ENCODE measurements at regions not wholly inside any gene's neighbourhood (a gene's known extent, or its start where the extent isn't known, plus 50 kb on each side); places are given as distances from the start of the nearest gene placed in this dataset.
"Not testable (repeated sequence)": the region's sequence is repeated elsewhere in the genome, so short reads cannot be mapped to it uniquely, and the experiment has no call there.

DNA sequence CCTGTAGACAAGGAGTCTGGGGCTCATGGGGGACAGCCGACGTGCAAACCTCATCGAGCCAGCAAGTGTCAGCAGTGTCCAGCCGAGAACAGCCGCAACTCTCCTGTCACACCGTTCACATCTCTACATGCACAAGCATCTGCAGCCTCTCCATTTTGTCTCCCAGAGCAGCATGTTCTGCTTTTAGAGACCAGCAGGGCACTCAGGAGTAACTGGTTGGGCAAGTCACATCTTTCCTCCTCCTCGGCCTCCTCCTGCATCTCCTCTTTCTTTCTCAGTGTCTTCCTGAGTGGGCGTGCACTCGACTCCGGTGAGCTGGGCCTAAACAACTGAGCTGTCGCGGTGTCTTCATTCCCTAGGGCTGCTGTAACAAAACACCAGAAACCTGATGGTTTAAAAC, 249.9 kb downstream of the SH3BP4 start:
- DNase-seq, result no peak
- in situ Hi-C loops (cut with HindIII; ENCODE audit: low pct_ligation_motif_present, low pct_unique_long_range_greater_than_20kb, low sequenced_read_pairs), result no loop called here

DNA sequence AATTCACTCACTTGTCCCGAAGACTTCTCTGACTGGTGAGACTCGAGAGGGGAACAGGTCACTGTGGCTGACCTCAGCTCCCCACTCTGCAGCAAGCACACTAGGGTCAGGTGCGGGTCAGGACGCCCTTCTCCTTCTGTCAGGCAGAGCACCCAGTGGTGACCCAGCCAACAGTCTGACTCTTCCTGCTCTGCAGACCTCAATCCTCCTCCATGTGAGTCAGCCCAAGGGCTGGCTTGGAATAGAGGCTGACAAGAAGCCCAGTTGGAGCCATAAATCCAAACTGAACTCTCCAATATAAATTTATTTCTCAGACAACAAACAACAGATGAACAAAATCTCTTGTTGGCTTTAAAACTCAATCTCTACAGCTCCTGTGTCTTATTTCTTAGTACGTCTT, 253.1 kb downstream of the SH3BP4 start:
- DNase-seq, result no peak
- in situ Hi-C loops (cut with HindIII; ENCODE audit: low pct_ligation_motif_present, low pct_unique_long_range_greater_than_20kb, low sequenced_read_pairs), result no loop called here

DNA sequence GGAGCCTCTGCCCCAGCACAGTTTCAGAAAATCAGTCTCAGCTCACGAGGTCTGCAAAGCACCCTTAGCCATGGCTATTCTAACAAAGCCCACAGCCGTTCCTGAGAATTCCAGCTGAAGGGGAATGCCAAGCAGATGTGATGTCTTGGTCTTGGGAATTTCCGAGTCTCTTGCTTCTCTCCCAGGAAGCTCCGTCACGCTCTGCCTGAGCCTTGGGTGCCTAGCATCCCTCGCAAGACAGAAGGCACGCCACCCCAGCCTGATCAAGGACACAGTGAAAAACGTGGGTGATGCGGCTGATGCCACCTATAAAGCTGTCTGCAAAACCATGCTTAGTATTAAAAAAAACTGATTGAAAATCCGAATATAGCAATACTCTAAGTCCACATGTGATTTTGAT, 254.6 kb downstream of the SH3BP4 start:
- in situ Hi-C loops (cut with HindIII; ENCODE audit: low pct_ligation_motif_present, low pct_unique_long_range_greater_than_20kb, low sequenced_read_pairs), result no loop called here
- DNase-seq, result no peak

DNA sequence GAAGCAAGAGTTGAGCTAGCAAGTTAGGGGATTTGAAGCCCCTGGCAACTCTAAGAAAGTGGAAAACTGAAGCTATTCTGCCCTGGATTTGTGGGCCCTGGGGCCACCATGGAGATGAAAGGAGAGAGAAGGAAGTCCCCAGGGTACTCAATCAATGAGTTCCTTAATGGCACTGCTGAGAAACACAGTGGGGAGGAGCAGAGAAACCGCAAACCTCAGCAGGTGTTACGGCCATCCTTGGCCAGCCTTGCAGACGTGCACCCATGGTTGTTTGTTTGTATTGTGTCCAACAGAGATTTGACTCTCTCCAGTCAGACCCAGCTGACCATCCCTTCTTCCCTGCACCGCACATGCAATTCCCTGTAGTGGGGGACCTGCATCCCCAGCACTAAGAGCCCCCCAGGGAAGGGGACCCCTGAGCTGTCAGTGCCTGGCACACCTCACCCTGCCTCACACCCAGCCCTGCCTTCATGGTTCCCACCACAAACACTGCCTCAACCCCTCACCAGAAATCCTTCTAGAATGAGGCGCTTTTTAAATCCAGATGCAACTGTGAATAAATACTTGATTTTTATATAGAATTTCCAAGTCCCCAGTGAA, 255.3 kb downstream of the SH3BP4 start:
- in situ Hi-C loops (cut with HindIII; ENCODE audit: low pct_ligation_motif_present, low pct_unique_long_range_greater_than_20kb, low sequenced_read_pairs), result no loop called here
- DNase-seq, result no peak

DNA sequence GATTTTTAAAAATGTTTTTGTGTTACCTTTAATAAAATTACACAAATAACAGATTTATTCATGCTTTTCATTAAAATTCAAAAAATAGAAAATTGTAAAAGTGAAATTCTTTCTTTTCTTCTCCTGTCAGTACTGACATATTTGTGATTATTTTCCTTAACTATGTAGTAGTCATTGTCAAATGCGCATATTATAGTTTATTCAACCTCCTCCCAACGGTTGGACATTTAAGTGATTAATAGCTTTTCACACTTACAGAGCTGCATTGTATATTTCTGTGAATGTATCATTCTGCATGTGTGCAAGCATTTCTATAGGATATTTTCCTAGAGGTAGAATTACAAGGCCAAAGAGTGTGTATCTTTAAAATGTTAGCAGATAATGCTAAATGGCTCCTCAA, 259.2 kb downstream of the SH3BP4 start:
- in situ Hi-C loops (cut with HindIII; ENCODE audit: low pct_ligation_motif_present, low pct_unique_long_range_greater_than_20kb, low sequenced_read_pairs), result no loop called here
- no peak for DNase-seq

DNA sequence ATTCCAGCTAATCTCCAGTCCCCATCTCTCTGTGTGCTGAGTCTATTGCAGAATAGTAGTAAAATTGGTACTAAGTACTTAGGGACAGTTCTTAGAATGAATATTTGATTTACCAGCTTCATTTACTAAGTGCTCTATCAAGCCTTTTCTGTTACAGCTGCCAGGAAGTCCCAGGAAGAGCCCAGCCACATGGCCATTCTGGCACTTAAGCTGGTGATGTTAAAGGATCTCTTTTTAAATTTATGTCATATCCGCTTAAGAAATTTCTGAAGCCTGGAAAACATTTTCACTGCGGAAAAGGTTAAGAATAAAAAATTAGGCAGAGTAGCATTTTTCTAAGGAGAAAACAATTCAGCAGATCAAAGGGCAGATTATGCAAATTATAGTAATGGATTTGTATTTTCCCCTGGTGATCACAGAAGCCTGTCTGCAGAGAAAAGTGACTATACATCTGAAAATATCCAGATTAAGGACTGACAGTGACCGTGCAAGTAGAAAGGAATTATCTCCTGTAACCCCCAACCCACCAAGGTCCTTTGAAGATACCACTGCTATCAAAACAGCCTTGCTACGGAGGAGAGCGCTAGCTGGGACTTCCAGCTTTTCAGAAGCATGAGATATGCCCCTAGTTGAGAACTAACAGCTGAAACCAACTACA, 260.8 kb downstream of the SH3BP4 start:
- no peak for DNase-seq
- in situ Hi-C loops (cut with HindIII; ENCODE audit: low pct_ligation_motif_present, low pct_unique_long_range_greater_than_20kb, low sequenced_read_pairs), result no loop called here

DNA sequence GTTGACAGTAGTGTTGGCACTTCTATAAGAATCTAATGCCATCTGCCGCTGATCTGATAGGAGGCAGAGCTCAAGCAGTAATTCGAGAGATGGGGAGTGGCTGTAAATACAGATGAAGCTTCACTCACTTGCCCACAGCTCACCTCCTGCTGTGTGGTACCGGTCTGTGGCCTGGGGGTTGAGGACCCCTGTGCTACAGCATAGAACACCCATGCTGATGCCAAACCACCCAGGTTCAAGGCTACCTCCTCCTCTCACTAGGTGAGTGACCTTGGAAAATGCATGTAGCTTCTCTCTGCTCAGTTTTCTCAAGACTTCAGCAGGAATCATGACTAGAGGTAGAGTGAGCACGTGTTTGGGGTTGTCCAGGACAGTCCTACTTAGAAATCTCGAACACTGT, 263.4 kb downstream of the SH3BP4 start:
- in situ Hi-C loops (cut with HindIII; ENCODE audit: low pct_ligation_motif_present, low pct_unique_long_range_greater_than_20kb, low sequenced_read_pairs), result no loop called here
- DNase-seq, result no peak

DNA sequence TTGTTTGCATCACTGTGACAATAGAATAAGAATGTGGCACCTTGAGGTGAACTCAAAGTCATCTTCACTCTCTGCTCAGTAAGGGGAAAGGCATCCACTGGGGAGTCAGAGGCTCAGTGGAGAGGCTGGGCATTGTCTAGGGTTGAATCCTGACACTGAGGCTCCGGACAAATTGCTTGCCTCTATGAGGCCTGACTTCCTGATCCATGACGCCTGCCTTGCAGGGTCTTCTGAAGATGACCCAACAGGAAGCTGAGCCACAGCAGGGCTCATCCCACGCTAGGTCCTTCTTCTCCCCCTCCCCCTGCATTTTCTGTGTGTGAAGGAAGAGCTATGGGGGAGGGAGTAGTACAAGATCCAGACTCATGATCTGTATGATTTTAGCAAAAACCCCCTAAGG, 265.1 kb downstream of the SH3BP4 start:
- DNase-seq, result no peak
- in situ Hi-C loops (cut with HindIII; ENCODE audit: low pct_ligation_motif_present, low pct_unique_long_range_greater_than_20kb, low sequenced_read_pairs), result no loop called here

DNA sequence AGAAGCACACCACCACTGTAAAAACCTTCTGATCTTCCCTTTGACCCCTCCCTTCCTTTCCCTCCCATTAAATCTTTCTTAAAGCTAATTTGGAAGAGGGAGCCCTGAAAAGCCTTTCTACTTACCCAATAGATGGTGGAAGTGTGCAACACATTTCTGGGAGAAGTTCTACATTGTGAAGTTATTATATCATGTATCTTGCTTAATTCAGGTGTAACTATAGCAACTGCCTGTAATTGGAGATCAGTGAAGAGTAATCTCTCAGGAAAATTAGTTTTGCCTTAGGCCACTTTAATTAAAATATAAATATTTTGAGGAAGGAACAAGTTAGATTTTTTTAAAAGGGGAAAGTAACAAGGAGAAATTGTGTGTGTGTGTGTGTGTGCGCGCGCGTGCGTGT, 266.0 kb downstream of the SH3BP4 start:
- in situ Hi-C loops (cut with HindIII; ENCODE audit: low pct_ligation_motif_present, low pct_unique_long_range_greater_than_20kb, low sequenced_read_pairs), result no loop called here
- DNase-seq, result no peak

DNA sequence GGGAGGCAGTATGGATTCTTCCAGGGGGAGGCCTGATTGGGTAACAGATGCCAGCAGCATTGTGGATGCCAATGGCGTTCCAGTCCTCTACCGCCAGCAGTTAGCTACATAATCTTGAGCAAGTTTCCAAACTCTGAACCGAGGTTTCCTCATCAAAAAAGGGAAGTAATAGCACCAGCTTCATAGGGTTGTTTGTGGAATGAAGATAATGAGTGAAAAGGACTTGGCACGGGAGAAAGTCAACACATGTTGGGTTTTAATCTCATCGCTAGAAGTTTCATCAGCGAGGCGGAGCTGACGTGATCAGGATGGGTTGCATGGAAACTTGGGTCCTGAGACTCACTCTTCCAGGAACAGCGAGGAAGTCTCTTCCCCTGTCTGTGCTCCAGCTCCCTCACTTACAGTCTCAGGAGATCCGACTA, 266.7 kb downstream of the SH3BP4 start:
- DNase-seq, result no peak
- in situ Hi-C loops (cut with HindIII; ENCODE audit: low pct_ligation_motif_present, low pct_unique_long_range_greater_than_20kb, low sequenced_read_pairs), result no loop called here

DNA sequence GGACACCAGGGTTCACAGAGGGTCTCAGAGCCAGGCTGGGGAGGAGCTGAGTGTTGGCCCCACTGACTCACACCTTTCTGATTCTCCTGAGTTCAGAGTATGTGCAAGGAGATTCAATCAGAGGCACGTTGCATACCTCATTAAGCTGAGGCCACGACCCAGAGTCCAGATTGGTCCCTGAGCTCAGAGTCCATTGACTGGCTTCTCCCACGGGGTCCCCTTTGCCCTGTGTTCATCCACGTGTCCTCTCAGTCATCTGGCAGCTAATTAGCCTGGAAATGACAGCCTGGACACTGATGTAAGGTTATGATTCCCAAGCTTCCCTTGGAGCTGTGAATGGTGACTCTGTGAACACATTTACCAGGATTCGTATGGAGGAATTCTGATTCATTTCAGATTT, 267.2 kb downstream of the SH3BP4 start:
- DNase-seq, result no peak
- in situ Hi-C loops (cut with HindIII; ENCODE audit: low pct_ligation_motif_present, low pct_unique_long_range_greater_than_20kb, low sequenced_read_pairs), result no loop called here

DNA sequence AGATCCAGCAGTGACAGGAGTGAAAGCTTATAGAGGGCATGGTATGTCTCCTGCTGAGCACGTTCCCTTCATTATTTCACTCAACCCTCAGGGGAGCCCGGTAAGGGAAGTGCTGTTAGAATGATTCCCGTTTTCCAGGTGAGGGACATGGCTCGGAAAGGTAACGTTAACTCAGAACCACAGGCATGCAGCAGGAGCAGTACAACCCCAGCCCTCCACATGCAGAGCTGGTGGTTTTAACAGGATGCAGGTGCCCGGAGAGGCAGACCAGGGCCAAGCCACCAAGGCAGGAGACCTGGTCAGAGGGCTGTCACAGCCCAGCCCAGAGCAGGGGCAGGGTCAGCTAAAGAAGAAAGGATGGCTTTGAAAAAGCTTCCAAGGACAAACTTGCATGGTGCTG, 268.5 kb downstream of the SH3BP4 start:
- no peak for DNase-seq
- in situ Hi-C loops (cut with HindIII; ENCODE audit: low pct_ligation_motif_present, low pct_unique_long_range_greater_than_20kb, low sequenced_read_pairs), result no loop called here

DNA sequence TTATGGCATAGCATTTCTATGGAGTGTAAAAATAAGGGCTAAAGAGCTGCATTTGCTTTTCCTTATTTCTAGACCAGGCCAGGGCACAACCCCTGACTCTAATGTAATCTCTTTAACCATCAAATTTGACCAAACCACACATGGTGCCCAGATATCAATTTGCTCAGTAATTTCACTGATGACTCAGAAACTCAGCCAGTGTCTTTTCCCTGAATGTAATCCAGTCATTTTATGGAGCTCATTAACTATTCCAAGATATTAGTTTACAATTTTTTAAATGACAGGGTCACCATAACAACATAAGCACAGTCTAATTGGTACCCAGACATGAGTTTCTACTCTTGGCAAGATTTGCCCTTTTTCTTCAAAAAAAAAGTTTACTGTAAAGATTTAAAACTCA, 270.8 kb upstream of the AGAP1 start:
- no peak for DNase-seq
- in situ Hi-C loops (cut with HindIII; ENCODE audit: low pct_ligation_motif_present, low pct_unique_long_range_greater_than_20kb, low sequenced_read_pairs), result no loop called here

DNA sequence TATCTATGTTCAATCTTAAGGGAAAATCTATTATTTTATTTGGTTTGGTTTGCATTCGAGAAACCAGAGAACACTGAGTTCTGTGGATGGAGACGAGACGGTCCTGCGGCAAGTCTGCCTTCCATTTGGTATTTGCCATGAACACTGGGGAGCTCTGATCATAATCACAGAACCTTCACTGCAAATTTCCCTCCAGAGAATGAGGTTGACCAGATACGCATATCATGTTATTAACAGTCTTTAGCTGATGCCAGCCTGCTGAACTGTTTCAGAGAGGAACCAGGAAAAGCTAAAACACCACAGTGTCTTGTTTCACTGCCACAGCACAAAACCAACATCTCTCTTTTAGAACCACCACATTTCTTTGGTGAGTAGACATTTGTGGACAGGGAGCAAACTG, 269.4 kb upstream of the AGAP1 start:
- in situ Hi-C loops (cut with HindIII; ENCODE audit: low pct_ligation_motif_present, low pct_unique_long_range_greater_than_20kb, low sequenced_read_pairs), result no loop called here
- no peak for DNase-seq

DNA sequence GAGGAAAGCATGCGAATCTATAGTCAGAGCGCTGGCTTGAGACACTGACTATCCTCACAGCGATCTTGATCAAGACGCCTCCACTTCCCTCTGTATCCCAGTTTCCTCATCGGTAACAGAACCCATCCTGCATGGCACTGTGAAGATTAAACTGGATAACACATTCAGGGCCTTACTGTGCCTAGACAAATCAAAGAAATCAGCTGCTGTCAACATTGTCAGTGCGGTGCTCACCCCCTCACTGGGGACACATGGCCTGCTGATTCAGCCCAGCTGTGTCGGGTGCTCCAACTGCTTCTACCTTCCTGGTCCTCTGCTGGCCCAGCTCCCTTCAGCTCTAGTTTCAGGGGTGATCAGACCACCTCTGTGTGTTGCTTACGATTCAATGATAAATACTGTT, 268.6 kb upstream of the AGAP1 start:
- in situ Hi-C loops (cut with HindIII; ENCODE audit: low pct_ligation_motif_present, low pct_unique_long_range_greater_than_20kb, low sequenced_read_pairs), result no loop called here
- DNase-seq, result no peak

DNA sequence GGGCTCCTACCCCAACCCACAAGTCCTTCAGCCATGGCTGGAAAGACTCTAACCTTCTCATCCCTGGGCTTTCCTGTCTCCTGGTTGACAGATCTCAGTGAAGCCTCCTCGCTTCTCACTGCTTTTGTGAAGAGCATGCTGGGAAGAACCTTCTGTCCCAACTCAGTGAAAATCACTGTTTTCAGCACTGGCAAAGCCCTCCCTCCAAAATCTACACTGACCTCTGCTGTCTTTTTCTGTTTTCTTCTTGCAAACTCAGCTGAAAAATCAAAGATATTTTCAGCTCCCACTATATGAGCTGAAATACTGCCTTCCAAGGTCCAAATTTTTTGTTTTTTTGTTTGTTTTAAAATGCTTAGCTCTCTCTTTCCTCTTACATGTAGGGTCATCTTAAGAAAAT, 266.3 kb upstream of the AGAP1 start:
- in situ Hi-C loops (cut with HindIII; ENCODE audit: low pct_ligation_motif_present, low pct_unique_long_range_greater_than_20kb, low sequenced_read_pairs), result no loop called here
- no peak for DNase-seq

DNA sequence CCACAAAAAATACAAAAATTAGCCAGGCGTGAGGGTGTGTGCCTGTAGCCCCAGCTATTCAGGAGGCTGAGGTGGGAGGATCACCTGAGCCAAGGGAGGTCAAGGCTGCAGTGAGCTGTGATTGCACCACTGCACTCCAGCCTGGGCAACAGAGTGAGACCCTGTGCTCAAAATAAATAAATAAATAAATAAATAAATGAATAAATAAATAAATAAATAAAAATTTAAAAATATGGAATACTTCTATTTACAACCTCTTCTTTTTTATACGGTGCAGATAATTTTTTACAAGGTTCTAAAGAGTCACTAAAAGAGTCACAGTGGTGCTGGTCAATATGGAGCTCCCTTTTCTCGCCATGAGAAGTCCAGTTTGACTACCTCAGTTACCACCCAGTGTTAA, 265.4 kb upstream of the AGAP1 start:
- in situ Hi-C loops (cut with HindIII; ENCODE audit: low pct_ligation_motif_present, low pct_unique_long_range_greater_than_20kb, low sequenced_read_pairs); DNase-seq: not testable (repeated sequence)

DNA sequence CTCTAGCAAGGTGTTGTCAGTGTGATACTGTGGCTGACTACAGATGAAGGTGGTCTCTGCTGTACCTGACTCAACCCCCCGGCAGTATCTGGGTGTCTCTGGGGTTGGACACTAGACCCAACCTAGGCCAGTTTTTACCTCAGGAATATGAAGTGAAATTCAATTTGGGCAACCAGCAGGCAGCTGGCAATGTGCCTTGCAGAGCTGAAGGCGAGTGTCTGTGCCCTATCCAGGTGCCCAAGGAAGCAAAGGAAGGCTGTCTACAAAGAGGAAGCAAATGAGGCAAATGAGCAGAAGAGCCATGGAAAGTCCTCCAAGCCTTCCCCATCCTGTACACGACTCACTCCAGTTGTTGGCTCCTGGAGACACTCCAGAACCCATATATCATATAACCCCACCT, 264.6 kb upstream of the AGAP1 start:
- in situ Hi-C loops (cut with HindIII; ENCODE audit: low pct_ligation_motif_present, low pct_unique_long_range_greater_than_20kb, low sequenced_read_pairs), result no loop called here
- no peak for DNase-seq

DNA sequence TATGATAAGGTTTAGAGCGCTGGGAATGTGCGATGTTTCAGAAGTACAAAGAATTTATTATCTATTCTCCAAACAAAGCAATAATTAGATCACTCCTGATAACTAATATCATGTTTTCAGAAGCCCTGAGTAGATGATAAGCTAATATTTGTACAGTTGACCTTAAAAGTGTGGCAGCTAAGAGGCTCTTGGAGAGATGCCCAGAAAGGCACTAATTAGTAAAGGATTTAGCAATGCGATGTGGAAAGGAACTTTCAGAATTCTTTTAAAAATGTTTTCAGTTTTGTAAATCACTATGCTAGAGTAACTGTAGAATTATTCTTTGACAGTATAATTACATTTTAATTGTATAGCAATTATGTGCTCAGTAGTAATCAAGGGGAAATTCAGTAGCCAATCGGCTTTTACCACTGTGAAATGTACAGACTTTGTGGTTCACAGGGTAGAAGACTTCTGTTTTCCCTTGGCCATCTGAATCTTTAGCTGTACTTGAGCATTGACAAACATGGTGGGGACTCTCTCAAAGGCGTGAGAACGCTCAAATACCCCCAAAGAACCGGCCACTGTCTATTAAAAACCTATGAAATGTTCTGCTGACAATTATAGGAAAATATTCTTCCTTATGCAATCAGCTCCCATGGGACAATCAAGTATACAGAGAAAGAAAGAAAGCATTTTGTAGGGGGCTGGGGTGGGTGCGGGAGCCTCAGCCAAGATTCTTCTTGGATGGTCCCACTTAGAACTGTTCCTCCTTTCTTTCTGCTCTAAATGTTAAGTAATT, 262.8 kb upstream of the AGAP1 start:
- no peak for DNase-seq
- in situ Hi-C loops (cut with HindIII; ENCODE audit: low pct_ligation_motif_present, low pct_unique_long_range_greater_than_20kb, low sequenced_read_pairs), result no loop called here

Data from ACHN (cell line).